DOHH2 (cell line): ENCODE measurements at regions not wholly inside any gene's neighbourhood (a gene's known extent, or its start where the extent isn't known, plus 50 kb on each side); places are given as distances from the start of the nearest gene placed in this dataset.

Experiments used
- CTCF ChIP-seq: fragments of 200-600 bp; sonication (generic); IDR thresholded peaks from one replicate; pipeline ENCODE4 v1.5.1; 2014; ENCODE audit warnings: antibody characterized with exemption, mild to moderate bottlenecking, low read depth, low read length; ENCODE audit not compliant: poor library complexity, severe bottlenecking
- EZH2phosphoT487 ChIP-seq: fragments of 200-600 bp; sonication (generic); IDR thresholded peaks from 2 replicates; pipeline ENCODE4 v1.6.1; 2017; ENCODE audit warnings: borderline replicate concordance, mild to moderate bottlenecking, antibody characterized with exemption, low read length, moderate library complexity, mixed read lengths

DNA sequence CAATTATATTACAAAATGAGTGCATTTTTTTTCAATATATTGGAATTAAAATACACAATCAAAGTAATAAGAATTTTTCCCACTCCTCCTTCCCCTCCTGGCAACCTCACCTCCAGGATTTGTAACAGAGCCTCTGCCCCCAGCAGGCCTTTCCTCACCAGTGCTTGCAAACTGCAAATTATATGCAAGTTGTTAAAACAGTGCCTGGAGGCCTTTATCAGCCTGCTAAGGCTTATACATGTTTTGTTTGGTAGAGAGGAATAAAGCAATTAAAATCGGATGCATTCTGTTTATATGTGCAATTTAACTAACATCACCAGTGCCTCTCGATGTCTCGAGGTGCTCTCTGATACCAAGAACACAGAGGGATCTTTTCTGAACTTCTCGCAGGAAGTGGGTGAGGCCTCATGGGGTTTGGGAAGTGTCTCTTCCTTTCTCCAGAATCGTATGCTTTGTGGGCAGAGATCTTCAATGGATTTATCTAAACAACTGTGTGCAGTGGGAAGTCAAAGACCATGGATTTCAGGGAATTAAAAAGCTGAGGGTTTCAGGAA is 186.8 kb downstream of the CDH26 start:
- TF ChIP-seq CTCF: no peak
- no peak for TF ChIP-seq EZH2phosphoT487
